PC-9 (cell line): ENCODE measurements at regions not wholly inside any gene's neighbourhood (a gene's known extent, or its start where the extent isn't known, plus 50 kb on each side); places are given as distances from the start of the nearest gene placed in this dataset.
"Not testable (repeated sequence)": the region's sequence is repeated elsewhere in the genome, so short reads cannot be mapped to it uniquely, and the experiment has no call there.

ENCODE experiments used
- BruUV-seq: library from RNA; stranded (reverse); fragments of 400-500 nt; replicated peaks from 2 replicates; lab custom pipeline; 2021; lab: Mats Ljungman, UMichigan
- CTCF ChIA-PET: fragments of 300-600 bp; sonication (Branson Sonifier 250); formaldehyde crosslinking; loops from one replicate; lab custom pipeline; 2022; ENCODE audit warnings: antibody characterized with exemption; lab: Charles Lee
- POLR2A ChIA-PET: fragments of 300-600 bp; sonication (Branson Sonifier 250); formaldehyde crosslinking; loops from one replicate; lab custom pipeline; 2022; ENCODE audit warnings: antibody characterized with exemption; ENCODE audit not compliant: unreplicated experiment; lab: Charles Lee
- DNase-seq, 2 experiments: peaks; one replicate each; pipeline versions ENCODE4 v3.0.0 to v3.0.0-alpha.2; 2015 to 2022; ENCODE audit warnings: mixed read lengths in 1 of 2
- H2AFZ ChIP-seq: fragments of 200-600 bp; sonication (generic); 2 replicates; pipeline ENCODE4 v1.8.1; 2017; ENCODE audit warnings: antibody characterized with exemption
- H3F3A ChIP-seq: fragments of 200-600 bp; sonication (generic); 2 replicates; pipeline ENCODE4 v1.8.1; 2017; ENCODE audit warnings: antibody characterized with exemption, mild to moderate bottlenecking, low read depth; ENCODE audit not compliant: insufficient read depth
- H3K27ac ChIP-seq: fragments of 200-600 bp; sonication (generic); 2 replicates; pipeline ENCODE4 v1.6.1; 2016; ENCODE audit warnings: mixed run types
- H3K27me3 ChIP-seq: fragments of 200-600 bp; sonication (generic); 2 replicates; pipeline ENCODE4 v1.6.1; 2016; ENCODE audit warnings: low read depth, mixed run types; ENCODE audit not compliant: insufficient read depth
- H3K36me3 ChIP-seq: fragments of 200-600 bp; sonication (generic); 2 replicates; pipeline ENCODE4 v1.6.1; 2016; ENCODE audit warnings: low read depth, mixed run types
- H3K4me1 ChIP-seq: fragments of 200-600 bp; sonication (generic); replicated peaks from 2 replicates; pipeline ENCODE4 v1.6.1; 2016; ENCODE audit warnings: mixed run types; ENCODE audit not compliant: insufficient read depth
- H3K4me2 ChIP-seq: fragments of 200-600 bp; sonication (generic); 2 replicates; pipeline ENCODE4 v1.6.1; 2017; ENCODE audit warnings: mixed run types
- H3K4me3 ChIP-seq: fragments of 200-600 bp; sonication (generic); 2 replicates; pipeline ENCODE4 v1.6.1; 2016; ENCODE audit warnings: mixed run types
- H3K79me2 ChIP-seq: fragments of 200-600 bp; sonication (generic); 2 replicates; pipeline ENCODE4 v1.6.1; 2017; ENCODE audit warnings: low read depth, mixed run types
- H3K9me2 ChIP-seq: fragments of 200-600 bp; sonication (generic); 2 replicates; pipeline ENCODE4 v1.8.1; 2017; ENCODE audit warnings: mild to moderate bottlenecking; ENCODE audit not compliant: insufficient read depth
- H3K9me3 ChIP-seq: fragments of 200-600 bp; sonication (generic); 2 replicates; pipeline ENCODE4 v1.8.1; 2016; ENCODE audit warnings: low read depth; ENCODE audit not compliant: insufficient read depth
- H4K20me1 ChIP-seq: fragments of 200-600 bp; sonication (generic); 2 replicates; pipeline ENCODE4 v1.8.1; 2017; ENCODE audit not compliant: insufficient read depth
- EZH2 ChIP-seq: fragments of 200-600 bp; sonication (generic); IDR thresholded peaks from 2 replicates; pipeline ENCODE4 v1.8.0; 2017; ENCODE audit warnings: antibody characterized with exemption, low read depth
- intact Hi-C: fragments of 100-400 bp; cut with micrococcal nuclease; formaldehyde crosslinking; loops from one replicate; pipeline ENCODE4 v1.10.0; 2022; ENCODE audit not compliant: unreplicated experiment
- TF ChIP-seq, protein P1 (sequence below): fragments of 200-600 bp; sonication (generic); conservative IDR thresholded peaks from 2 replicates; pipeline ENCODE4 v1.6.1; 2017; ENCODE audit warnings: mixed run types, antibody characterized with exemption, mild to moderate bottlenecking, moderate library complexity

DNA sequence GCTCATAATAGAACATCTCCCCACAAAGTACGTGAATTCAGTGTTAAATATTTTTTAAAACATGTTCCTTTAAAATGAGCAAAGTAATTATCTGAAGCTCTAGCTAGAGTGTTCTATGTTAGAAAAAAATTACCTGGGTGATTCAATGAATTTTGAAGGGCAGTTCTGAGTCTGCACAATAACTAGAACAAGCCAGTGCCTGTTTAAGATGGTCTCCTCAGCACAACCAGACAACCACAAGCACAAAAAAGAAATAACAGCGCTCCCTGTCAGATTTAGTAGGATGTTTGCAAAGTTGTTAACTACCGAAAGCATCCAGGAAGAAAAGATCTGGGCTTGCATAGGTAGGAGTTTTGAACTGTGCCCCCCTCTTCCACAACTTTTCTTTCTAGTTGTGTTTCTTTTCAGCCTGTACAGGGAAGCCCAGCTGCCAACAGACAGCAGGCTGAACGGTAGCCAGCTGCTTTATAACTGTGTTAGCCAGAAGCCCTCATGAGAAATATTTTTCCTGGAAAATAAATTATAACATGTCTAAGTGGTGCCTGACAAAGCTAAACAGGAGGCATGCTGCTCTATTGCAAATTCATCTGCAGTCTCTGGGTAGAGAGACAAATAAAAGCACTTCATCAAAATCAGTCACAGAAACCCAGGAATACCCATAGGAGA is 1026.9 kb downstream of the MAT2B start:
- no TSS peak for BruUV-seq
- no peaks in the 10 kb centered on the region for H3F3A ChIP-seq
- DNase-seq = no peak
- H3K4me2 ChIP-seq = no peak overlapping the region
- H3K4me3 ChIP-seq = no peak overlapping the region
- no peaks in the 10 kb centered on the region for H3K4me1 ChIP-seq
- no peak overlapping the region for H3K27ac ChIP-seq
- POLR2A ChIA-PET = no interaction called here
- intact Hi-C loops = no loop called here
- CTCF ChIA-PET = no interaction called here
- H2AFZ ChIP-seq = no peak overlapping the region
- no peaks in the 10 kb centered on the region for H3K79me2 ChIP-seq
- no peak for TF ChIP-seq EZH2
- TF ChIP-seq, protein P1, sequence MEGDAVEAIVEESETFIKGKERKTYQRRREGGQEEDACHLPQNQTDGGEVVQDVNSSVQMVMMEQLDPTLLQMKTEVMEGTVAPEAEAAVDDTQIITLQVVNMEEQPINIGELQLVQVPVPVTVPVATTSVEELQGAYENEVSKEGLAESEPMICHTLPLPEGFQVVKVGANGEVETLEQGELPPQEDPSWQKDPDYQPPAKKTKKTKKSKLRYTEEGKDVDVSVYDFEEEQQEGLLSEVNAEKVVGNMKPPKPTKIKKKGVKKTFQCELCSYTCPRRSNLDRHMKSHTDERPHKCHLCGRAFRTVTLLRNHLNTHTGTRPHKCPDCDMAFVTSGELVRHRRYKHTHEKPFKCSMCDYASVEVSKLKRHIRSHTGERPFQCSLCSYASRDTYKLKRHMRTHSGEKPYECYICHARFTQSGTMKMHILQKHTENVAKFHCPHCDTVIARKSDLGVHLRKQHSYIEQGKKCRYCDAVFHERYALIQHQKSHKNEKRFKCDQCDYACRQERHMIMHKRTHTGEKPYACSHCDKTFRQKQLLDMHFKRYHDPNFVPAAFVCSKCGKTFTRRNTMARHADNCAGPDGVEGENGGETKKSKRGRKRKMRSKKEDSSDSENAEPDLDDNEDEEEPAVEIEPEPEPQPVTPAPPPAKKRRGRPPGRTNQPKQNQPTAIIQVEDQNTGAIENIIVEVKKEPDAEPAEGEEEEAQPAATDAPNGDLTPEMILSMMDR = no peak
- no peaks in the 10 kb centered on the region for H3K27me3 ChIP-seq
- no peaks in the 10 kb centered on the region for H3K36me3 ChIP-seq
- H3K9me2 ChIP-seq = no peaks in the 10 kb centered on the region
- no peaks in the 10 kb centered on the region for H4K20me1 ChIP-seq
- no peaks in the 10 kb centered on the region for H3K9me3 ChIP-seq

- H2AFZ ChIP-seq, H3K9me3 ChIP-seq, DNase-seq, intact Hi-C loops, H3K4me3 ChIP-seq, H4K20me1 ChIP-seq, H3K36me3 ChIP-seq, POLR2A ChIA-PET, H3K9me2 ChIP-seq, H3K27ac ChIP-seq, H3K27me3 ChIP-seq, H3F3A ChIP-seq, BruUV-seq, H3K79me2 ChIP-seq, H3K4me2 ChIP-seq, CTCF ChIA-PET, H3K4me1 ChIP-seq: not testable (repeated sequence)
Measured at GRCh38 chr5:164533426-164533825, 1028.0 kb downstream of the MAT2B start.

- no peaks in the 10 kb centered on the region for H3K4me1 ChIP-seq
- H3K79me2 ChIP-seq = no peaks in the 10 kb centered on the region
- H3K9me2 ChIP-seq = no peaks in the 10 kb centered on the region
- ChIA-PET CTCF (no interaction called here), POLR2A (no interaction called here)
- no peak overlapping the region for H3K4me3 ChIP-seq
- DNase-seq = no peak
- BruUV-seq = no TSS peak
- H3K9me3 ChIP-seq = no peaks in the 10 kb centered on the region
- no peak for TF ChIP-seq EZH2
- TF ChIP-seq, protein P1 = no peak
- no peak overlapping the region for H3K27ac ChIP-seq
- no peaks in the 10 kb centered on the region for H3K27me3 ChIP-seq
- no peak overlapping the region for H2AFZ ChIP-seq
- no peaks in the 10 kb centered on the region for H3F3A ChIP-seq
- no peak overlapping the region for H3K4me2 ChIP-seq
- H4K20me1 ChIP-seq = no peaks in the 10 kb centered on the region
- intact Hi-C loops = no loop called here
- no peaks in the 10 kb centered on the region for H3K36me3 ChIP-seq
Measured at GRCh38 chr5:164540174-164540573, 1034.8 kb downstream of the MAT2B start.

- no peaks in the 10 kb centered on the region for H4K20me1 ChIP-seq
- H3K4me1 ChIP-seq = no peaks in the 10 kb centered on the region
- H3K27ac ChIP-seq = no peak overlapping the region
- no peaks in the 10 kb centered on the region for H3K36me3 ChIP-seq
- H3K9me3 ChIP-seq = no peaks in the 10 kb centered on the region
- H3K79me2 ChIP-seq = no peaks in the 10 kb centered on the region
- H3K4me3 ChIP-seq = no peak overlapping the region
- no peak overlapping the region for H2AFZ ChIP-seq
- POLR2A ChIA-PET = no interaction called here
- no peak for DNase-seq
- H3F3A ChIP-seq = no peaks in the 10 kb centered on the region
- no TSS peak for BruUV-seq
- intact Hi-C loops = no loop called here
- H3K4me2 ChIP-seq = no peak overlapping the region
- TF ChIP-seq, protein P1 = no peak
- no peak for TF ChIP-seq EZH2
- CTCF ChIA-PET = no interaction called here
- no peaks in the 10 kb centered on the region for H3K27me3 ChIP-seq
- H3K9me2 ChIP-seq = no peaks in the 10 kb centered on the region
Measured at GRCh38 chr5:164545507-164545906, 1040.1 kb downstream of the MAT2B start.
